ENCODE measurements at regions not wholly inside any gene's neighbourhood (a gene's known extent, or its start where the extent isn't known, plus 50 kb on each side); places are given as distances from the start of the nearest gene placed in this dataset.

GRCh38 chr5:32508806-32509805 lies 64.6 kb upstream of the ZFR start:
- no peak for DNase-seq (ENCODE audit: low read depth)
- H3K4me3 ChIP-seq (ENCODE audit: low read depth, low read length): no peak overlapping the region
- TF ChIP-seq CTCF (conservative IDR thresholded peaks at IDR 0.05; ENCODE audit: low read depth, low read length): no peak

DNA sequence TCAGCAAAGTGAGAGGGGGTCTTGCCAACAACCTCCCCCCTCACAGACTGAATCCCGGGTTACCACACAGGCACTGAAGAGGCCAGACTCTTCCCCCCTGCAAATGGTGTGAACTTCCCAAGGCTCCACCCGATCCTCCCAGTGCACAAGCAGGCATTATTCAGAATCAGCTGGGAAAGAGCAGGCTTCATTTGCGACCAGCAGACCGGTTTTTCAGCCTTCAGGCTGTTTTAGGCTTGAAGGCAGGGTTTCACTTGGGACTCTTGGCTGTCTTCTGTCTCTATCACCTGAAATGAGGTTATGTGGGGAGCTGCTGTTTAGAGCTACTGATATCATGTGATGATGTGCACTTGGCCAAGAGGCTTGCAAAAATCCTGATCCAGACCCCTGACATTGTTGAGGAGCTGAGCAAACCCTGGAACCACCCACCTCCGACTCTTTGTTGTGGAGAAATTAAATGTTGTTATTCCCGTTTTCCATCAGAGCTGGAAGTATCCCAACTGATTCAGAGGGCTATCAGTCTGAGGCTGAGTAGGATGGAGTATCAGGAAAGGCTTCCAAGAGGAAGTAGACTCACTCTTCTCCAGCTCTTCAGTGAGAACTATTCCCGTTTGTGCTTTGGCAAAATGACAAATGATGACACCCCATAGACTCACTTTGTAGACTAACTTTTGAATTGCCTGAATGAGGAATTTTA lies 63.3 kb upstream of the ZFR start:
- H3K4me3 ChIP-seq (ENCODE audit: low read depth, low read length): no peak overlapping the region
- peak; percentile 52 for DNase-seq (ENCODE audit: low read depth)
- TF ChIP-seq CTCF (conservative IDR thresholded peaks at IDR 0.05; ENCODE audit: low read depth, low read length): no peak

DNA sequence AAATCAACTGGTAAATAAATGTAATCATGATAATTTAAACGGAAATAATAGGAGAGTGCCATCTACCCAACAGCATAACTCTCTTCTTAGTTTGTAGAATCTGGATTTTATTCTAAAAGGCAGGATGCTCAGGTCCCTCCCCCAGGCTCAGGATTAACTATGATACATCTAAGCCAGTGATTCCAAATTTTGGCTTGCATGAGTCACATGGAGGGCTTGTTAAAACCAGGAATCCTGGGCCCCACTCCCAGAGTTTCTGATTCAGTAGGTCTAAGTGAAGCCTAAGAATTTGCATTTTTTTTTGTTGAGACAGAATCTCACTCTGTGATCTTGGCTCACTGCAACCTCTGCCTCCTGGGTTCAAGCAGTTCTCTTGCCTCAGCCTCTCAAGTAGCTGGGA lies 62.3 kb upstream of the ZFR start:
- no peak overlapping the region for H3K4me3 ChIP-seq (ENCODE audit: low read depth, low read length)
- no peak for DNase-seq (ENCODE audit: low read depth)
- no peak for TF ChIP-seq CTCF (conservative IDR thresholded peaks at IDR 0.05; ENCODE audit: low read depth, low read length)

- TF ChIP-seq CTCF (conservative IDR thresholded peaks at IDR 0.05; ENCODE audit: low read depth, low read length): no peak
- H3K4me3 ChIP-seq (ENCODE audit: low read depth, low read length): no peak overlapping the region
- peak; percentile 40 for DNase-seq (ENCODE audit: low read depth)
Measured at GRCh38 chr5:32506201-32506661, 61.7 kb upstream of the ZFR start.

DNA sequence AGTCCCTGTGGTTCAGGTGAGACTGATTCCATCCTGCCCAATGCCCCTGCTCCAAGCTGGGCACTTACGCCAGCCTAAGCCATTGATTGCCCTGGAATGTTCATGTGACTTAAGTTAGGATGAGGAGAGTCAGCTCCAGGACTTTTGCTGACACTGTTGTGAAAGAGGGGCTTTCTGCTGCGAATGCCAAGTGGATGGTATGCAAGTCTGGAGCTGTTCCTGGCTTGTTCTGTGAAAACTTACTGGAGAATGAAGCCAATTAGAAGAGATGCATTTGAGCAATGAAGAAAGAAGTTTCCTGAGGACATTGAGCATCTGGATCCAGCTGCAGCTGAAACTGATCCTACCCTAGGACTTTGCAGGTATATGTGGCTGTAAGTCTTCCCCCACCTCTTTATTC lies 61.2 kb upstream of the ZFR start:
- peak; percentile 76 for DNase-seq (ENCODE audit: low read depth)
- TF ChIP-seq CTCF (conservative IDR thresholded peaks at IDR 0.05; ENCODE audit: low read depth, low read length): no peak
- H3K4me3 ChIP-seq (ENCODE audit: low read depth, low read length): peak overlapping the region; percentile 12

DNA sequence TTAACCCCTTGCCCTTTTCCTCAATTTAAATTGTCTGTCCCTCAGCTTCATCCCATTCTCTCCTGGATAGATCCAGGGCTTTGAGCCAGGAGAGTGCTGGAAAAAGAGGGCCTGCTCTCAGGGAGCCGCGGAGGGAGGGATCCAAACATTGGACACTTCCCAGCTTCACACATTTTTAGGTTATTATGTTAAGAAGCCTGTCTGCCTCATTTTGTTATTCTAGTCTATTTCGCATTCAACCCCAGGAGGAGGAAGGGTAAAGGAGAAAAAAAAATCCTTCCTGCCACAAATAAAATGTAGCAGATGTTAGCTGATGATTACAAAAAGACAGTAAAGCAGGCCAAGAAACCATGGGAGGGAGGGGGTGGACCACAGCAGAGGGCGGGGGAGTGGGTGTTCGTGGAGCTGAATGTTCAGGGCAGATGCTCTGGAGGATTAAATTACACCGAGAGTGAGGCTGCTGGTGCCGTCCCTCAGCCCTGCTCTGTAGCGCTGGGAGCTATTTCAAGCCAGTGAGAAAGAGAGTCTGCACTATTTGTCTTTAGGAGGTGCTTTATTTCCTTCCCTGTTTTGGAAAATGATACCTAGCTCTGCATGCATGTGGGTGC lies 60.6 kb upstream of the ZFR start:
- peak overlapping the region; percentile 12 for H3K4me3 ChIP-seq (ENCODE audit: low read depth, low read length)
- TF ChIP-seq CTCF (conservative IDR thresholded peaks at IDR 0.05; ENCODE audit: low read depth, low read length): no peak
- DNase-seq (ENCODE audit: low read depth): peak; percentile 98

Measured in choroid plexus epithelial cell (primary cell).